GM19239 (cell line): ENCODE measurements at regions not wholly inside any gene's neighbourhood (a gene's known extent, or its start where the extent isn't known, plus 50 kb on each side); places are given as distances from the start of the nearest gene placed in this dataset.
"Not testable (repeated sequence)": the region's sequence is repeated elsewhere in the genome, so short reads cannot be mapped to it uniquely, and the experiment has no call there.

Source experiments
- DNase-seq: peaks from one replicate; pipeline ENCODE4 v3.0.0; 2011; ENCODE audit warnings: low spot score; ENCODE audit not compliant: insufficient read length
- FAIRE-seq: peaks from 2 replicates; lab custom pipeline; 2011; peaks lifted over from hg19 to GRCh38; lab: Jason Lieb, UNC

- no peak for FAIRE-seq
- no peak for DNase-seq
Measured at GRCh38 chr5:60453186-60453976, 246.6 kb downstream of the DEPDC1B start.

- FAIRE-seq (no peak), DNase-seq (no peak)
Measured at GRCh38 chr5:60448600-60448999, 251.4 kb downstream of the DEPDC1B start.

GRCh38 chr5:60447488-60447920 is 252.5 kb downstream of the DEPDC1B start:
- no peak for DNase-seq
- no peak for FAIRE-seq

GRCh38 chr5:60446917-60447316 is 253.0 kb downstream of the DEPDC1B start:
- no peak for FAIRE-seq

GRCh38 chr5:60445921-60446320 is 254.0 kb downstream of the DEPDC1B start:
- DNase-seq (no peak), FAIRE-seq (no peak)

More at GRCh38 chr5:60446917-60447316, 253.0 kb downstream of the DEPDC1B start:
- no peak for DNase-seq

- FAIRE-seq (no peak), DNase-seq (no peak)
Measured at GRCh38 chr5:60445427-60445826, 254.5 kb downstream of the DEPDC1B start.

- FAIRE-seq, result no peak
- DNase-seq, result no peak
Measured at GRCh38 chr5:60444661-60445360, 255.2 kb downstream of the DEPDC1B start.

- FAIRE-seq, result no peak
- DNase-seq, result no peak
Measured at GRCh38 chr5:60439552-60439951, 260.4 kb downstream of the DEPDC1B start.

- DNase-seq (no peak), FAIRE-seq (no peak)
Measured at GRCh38 chr5:60437308-60437707, 262.7 kb downstream of the DEPDC1B start.

GRCh38 chr5:60436518-60436917 is 263.4 kb downstream of the DEPDC1B start:
- DNase-seq (no peak), FAIRE-seq (no peak)

- DNase-seq (no peak), FAIRE-seq (no peak)
Measured at GRCh38 chr5:60435808-60436207, 264.2 kb downstream of the DEPDC1B start.

- FAIRE-seq, DNase-seq: not testable (repeated sequence)
Measured at GRCh38 chr5:60426189-60426588, 273.8 kb downstream of the DEPDC1B start.

- FAIRE-seq, DNase-seq: not testable (repeated sequence)
Measured at GRCh38 chr5:60420773-60421172, 279.2 kb downstream of the DEPDC1B start.

GRCh38 chr5:60417500-60418181 is 282.3 kb downstream of the DEPDC1B start:
- DNase-seq, result no peak
- no peak for FAIRE-seq

GRCh38 chr5:60415443-60415842 is 284.5 kb downstream of the DEPDC1B start:
- no peak for DNase-seq
- FAIRE-seq, result no peak

GRCh38 chr5:60410427-60410826 is 289.5 kb downstream of the DEPDC1B start:
- no peak for FAIRE-seq

GRCh38 chr5:60404171-60404570 is 295.8 kb downstream of the DEPDC1B start:
- DNase-seq (no peak), FAIRE-seq (no peak)

More at GRCh38 chr5:60410427-60410826, 289.5 kb downstream of the DEPDC1B start:
- DNase-seq, result no peak

GRCh38 chr5:60403343-60404006 is 296.5 kb downstream of the DEPDC1B start:
- FAIRE-seq (no peak), DNase-seq (no peak)

- FAIRE-seq (no peak), DNase-seq (no peak)
Measured at GRCh38 chr5:60402161-60402785, 297.7 kb downstream of the DEPDC1B start.

- DNase-seq (no peak), FAIRE-seq (no peak)
Measured at GRCh38 chr5:60401526-60401925, 298.4 kb downstream of the DEPDC1B start.
